Left forelimb (tissue), 1 donor: ENCODE measurements at regions not wholly inside any gene's neighbourhood (a gene's known extent, or its start where the extent isn't known, plus 50 kb on each side); places are given as distances from the start of the nearest gene placed in this dataset.
"Not testable (repeated sequence)": the region's sequence is repeated elsewhere in the genome, so short reads cannot be mapped to it uniquely, and the experiment has no call there.

Source experiments
- DNase-seq: peaks from one replicate; pipeline ENCODE4 v3.0.0-alpha.2; 2018; ENCODE audit warnings: low spot score

- DNase-seq: no peak
Measured at GRCh38 chr7:125845686-125846085, 916.1 kb upstream of the POT1 start.

- no peak for DNase-seq
Measured at GRCh38 chr7:125834421-125834820, 904.8 kb upstream of the POT1 start.

- no peak for DNase-seq
Measured at GRCh38 chr7:125833839-125834238, 904.2 kb upstream of the POT1 start.

- no peak for DNase-seq
Measured at GRCh38 chr7:125830743-125831142, 901.1 kb upstream of the POT1 start.

GRCh38 chr7:125828153-125828700 lies 898.6 kb upstream of the POT1 start:
- no peak for DNase-seq

- no peak for DNase-seq
Measured at GRCh38 chr7:125823538-125823937, 893.9 kb upstream of the POT1 start.

GRCh38 chr7:125820495-125820894 lies 890.9 kb upstream of the POT1 start:
- no peak for DNase-seq

GRCh38 chr7:125814100-125814499 lies 884.5 kb upstream of the POT1 start:
- no peak for DNase-seq

GRCh38 chr7:125806491-125806890 lies 876.9 kb upstream of the POT1 start:
- DNase-seq: not testable (repeated sequence)

- no peak for DNase-seq
Measured at GRCh38 chr7:125804273-125804672, 874.6 kb upstream of the POT1 start.

- no peak for DNase-seq
Measured at GRCh38 chr7:125780153-125780552, 850.5 kb upstream of the POT1 start.

GRCh38 chr7:125775317-125775716 lies 845.7 kb upstream of the POT1 start:
- DNase-seq: no peak

- no peak for DNase-seq
Measured at GRCh38 chr7:125773113-125773785, 843.6 kb upstream of the POT1 start.

GRCh38 chr7:125747966-125748365 lies 818.3 kb upstream of the POT1 start:
- no peak for DNase-seq

- DNase-seq: no peak
Measured at GRCh38 chr7:125746510-125746909, 816.9 kb upstream of the POT1 start.

- DNase-seq: no peak
Measured at GRCh38 chr7:125727215-125727614, 797.6 kb upstream of the POT1 start.

- DNase-seq: no peak
Measured at GRCh38 chr7:125695626-125696025, 766.0 kb upstream of the POT1 start.

GRCh38 chr7:125683156-125683555 lies 753.5 kb upstream of the POT1 start:
- DNase-seq: no peak

GRCh38 chr7:125681508-125681907 lies 751.9 kb upstream of the POT1 start:
- DNase-seq: no peak

- no peak for DNase-seq
Measured at GRCh38 chr7:125678771-125679170, 749.1 kb upstream of the POT1 start.

- no peak for DNase-seq
Measured at GRCh38 chr7:125675640-125676039, 746.0 kb upstream of the POT1 start.

- DNase-seq: no peak
Measured at GRCh38 chr7:125675169-125675568, 745.5 kb upstream of the POT1 start.

- DNase-seq: no peak
Measured at GRCh38 chr7:125670926-125671572, 741.4 kb upstream of the POT1 start.
